ENCODE measurements at regions not wholly inside any gene's neighbourhood (a gene's known extent, or its start where the extent isn't known, plus 50 kb on each side); places are given as distances from the start of the nearest gene placed in this dataset.

GRCh38 chr14:25237845-25238244 lies 187.9 kb upstream of the STXBP6 start:
- TF ChIP-seq MAX (IDR thresholded peaks at IDR 0.05) (no peak), TEAD4 (IDR thresholded peaks at IDR 0.05) (no peak), RAD21 (IDR thresholded peaks at IDR 0.05; ENCODE audit: low read depth) (peak; percentile 80)

GRCh38 chr14:25233613-25234012 lies 183.7 kb upstream of the STXBP6 start:
- no peak for TF ChIP-seq EGR1 (IDR thresholded peaks at IDR 0.05)
- TF ChIP-seq TAF1 (IDR thresholded peaks at IDR 0.05; ENCODE audit: low read depth) = no peak
- TF ChIP-seq CREB1 (IDR thresholded peaks at IDR 0.05; ENCODE audit: low read depth) = no peak
- no peak for TF ChIP-seq CEBPB (IDR thresholded peaks at IDR 0.05)
- no peak for TF ChIP-seq TEAD4 (IDR thresholded peaks at IDR 0.05)
- TF ChIP-seq, protein P1, sequence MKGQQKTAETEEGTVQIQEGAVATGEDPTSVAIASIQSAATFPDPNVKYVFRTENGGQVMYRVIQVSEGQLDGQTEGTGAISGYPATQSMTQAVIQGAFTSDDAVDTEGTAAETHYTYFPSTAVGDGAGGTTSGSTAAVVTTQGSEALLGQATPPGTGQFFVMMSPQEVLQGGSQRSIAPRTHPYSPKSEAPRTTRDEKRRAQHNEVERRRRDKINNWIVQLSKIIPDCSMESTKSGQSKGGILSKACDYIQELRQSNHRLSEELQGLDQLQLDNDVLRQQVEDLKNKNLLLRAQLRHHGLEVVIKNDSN (IDR thresholded peaks at IDR 0.05) = no peak
- no peak for TF ChIP-seq REST (IDR thresholded peaks at IDR 0.05; ENCODE audit: low read depth)
- no peak for TF ChIP-seq TCF12 (IDR thresholded peaks at IDR 0.05; ENCODE audit: low read depth)
- TF ChIP-seq NFIC (IDR thresholded peaks at IDR 0.05) = no peak
- TF ChIP-seq EP300 (IDR thresholded peaks at IDR 0.05; ENCODE audit: borderline replicate concordance) = no peak
- TF ChIP-seq MAX (IDR thresholded peaks at IDR 0.05) = no peak

DNA sequence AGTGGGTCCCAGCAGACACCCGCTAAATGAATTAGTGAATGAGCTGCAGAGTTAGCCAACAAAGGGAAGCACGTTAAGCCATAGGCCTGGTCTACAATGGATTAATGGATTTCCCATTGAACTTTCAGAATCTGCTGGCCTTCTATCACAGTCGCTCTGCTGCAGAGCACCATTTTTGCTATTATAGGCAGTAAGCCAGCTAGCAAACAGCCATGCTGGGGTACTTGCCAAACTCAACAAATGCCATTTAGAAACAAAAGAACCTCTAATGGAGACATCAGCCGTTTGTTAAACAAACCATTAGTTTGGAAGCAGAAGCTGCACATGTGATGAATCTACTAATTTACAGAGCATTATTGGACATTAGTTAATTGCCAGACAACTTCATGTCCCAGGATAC lies 181.1 kb upstream of the STXBP6 start:
- TF ChIP-seq CEBPB (IDR thresholded peaks at IDR 0.05) (no peak), TEAD4 (IDR thresholded peaks at IDR 0.05) (no peak), EP300 (IDR thresholded peaks at IDR 0.05; ENCODE audit: borderline replicate concordance) (no peak), TCF12 (IDR thresholded peaks at IDR 0.05; ENCODE audit: low read depth) (no peak), RAD21 (IDR thresholded peaks at IDR 0.05; ENCODE audit: low read depth) (no peak), YY1 (IDR thresholded peaks at IDR 0.05; ENCODE audit: low read depth) (no peak), CREB1 (IDR thresholded peaks at IDR 0.05; ENCODE audit: low read depth) (no peak), TAF1 (IDR thresholded peaks at IDR 0.05; ENCODE audit: low read depth) (no peak), EGR1 (IDR thresholded peaks at IDR 0.05) (no peak), REST (IDR thresholded peaks at IDR 0.05; ENCODE audit: low read depth) (no peak), FOXM1 (IDR thresholded peaks at IDR 0.05; ENCODE audit: borderline replicate concordance, low read depth) (no peak)
- TF ChIP-seq, protein P1 (IDR thresholded peaks at IDR 0.05) = no peak

GRCh38 chr14:25226214-25226613 lies 176.3 kb upstream of the STXBP6 start:
- no peak for TF ChIP-seq ZBTB7A (IDR thresholded peaks at IDR 0.05; ENCODE audit: low read depth)
- no peak for TF ChIP-seq RAD21 (IDR thresholded peaks at IDR 0.05; ENCODE audit: low read depth)
- TF ChIP-seq CREB1 (IDR thresholded peaks at IDR 0.05; ENCODE audit: low read depth) = no peak
- TF ChIP-seq REST (IDR thresholded peaks at IDR 0.05; ENCODE audit: low read depth) = no peak
- no peak for TF ChIP-seq CEBPB (IDR thresholded peaks at IDR 0.05)
- TF ChIP-seq MAX (IDR thresholded peaks at IDR 0.05) = no peak
- no peak for TF ChIP-seq FOXM1 (IDR thresholded peaks at IDR 0.05; ENCODE audit: borderline replicate concordance, low read depth)
- TF ChIP-seq EP300 (IDR thresholded peaks at IDR 0.05; ENCODE audit: borderline replicate concordance) = no peak
- no peak for TF ChIP-seq TCF12 (IDR thresholded peaks at IDR 0.05; ENCODE audit: low read depth)
- TF ChIP-seq TEAD4 (IDR thresholded peaks at IDR 0.05) = no peak
- TF ChIP-seq EGR1 (IDR thresholded peaks at IDR 0.05) = no peak
- no peak for TF ChIP-seq TAF1 (IDR thresholded peaks at IDR 0.05; ENCODE audit: low read depth)
- no peak for TF ChIP-seq NFIC (IDR thresholded peaks at IDR 0.05)
- TF ChIP-seq, protein P1 (IDR thresholded peaks at IDR 0.05) = no peak
